ENCODE measurements at regions not wholly inside any gene's neighbourhood (a gene's known extent, or its start where the extent isn't known, plus 50 kb on each side); places are given as distances from the start of the nearest gene placed in this dataset.

GRCh38 chr2:145028101-145028920 is 508.4 kb upstream of the ZEB2 start:
- no peaks in the 10 kb centered on the region for H3K27me3 ChIP-seq
- no peak for TF ChIP-seq CTCF (IDR thresholded peaks at IDR 0.05; ENCODE audit: low read depth, low read length)
- peak in 1 of 2 donors; percentile 20 for DNase-seq (ENCODE audit: low read depth in 1 of 2, low spot score in 1 of 2)
- peaks cover 2% of the 10 kb centered on the region for H3K4me1 ChIP-seq (ENCODE audit: low read depth)
- H3K27ac ChIP-seq = no peak overlapping the region
- H3K36me3 ChIP-seq = no peaks in the 10 kb centered on the region
- no peak overlapping the region for H3K4me3 ChIP-seq
- H3K9me3 ChIP-seq (ENCODE audit: low read depth) = no peaks in the 10 kb centered on the region

GRCh38 chr2:145026456-145027455 is 506.8 kb upstream of the ZEB2 start:
- DNase-seq (ENCODE audit: low read depth in 1 of 2, low spot score in 1 of 2) = peak in 1 of 2 donors; percentile 56
- no peak overlapping the region for H3K27ac ChIP-seq
- peaks cover 2% of the 10 kb centered on the region for H3K4me1 ChIP-seq (ENCODE audit: low read depth)
- H3K4me3 ChIP-seq = no peak overlapping the region
- H3K27me3 ChIP-seq = no peaks in the 10 kb centered on the region
- no peak for TF ChIP-seq CTCF (IDR thresholded peaks at IDR 0.05; ENCODE audit: low read depth, low read length)
- H3K9me3 ChIP-seq (ENCODE audit: low read depth) = no peaks in the 10 kb centered on the region
- H3K36me3 ChIP-seq = no peaks in the 10 kb centered on the region

- no peak for TF ChIP-seq CTCF (IDR thresholded peaks at IDR 0.05; ENCODE audit: low read depth, low read length)
- DNase-seq (ENCODE audit: low read depth in 1 of 2, low spot score in 1 of 2) = no peak
- Histone ChIP-seq H3K9me3 (ENCODE audit: low read depth) (no peaks in the 10 kb centered on the region), H3K4me3 (no peak overlapping the region), H3K36me3 (no peaks in the 10 kb centered on the region), H3K27me3 (no peaks in the 10 kb centered on the region), H3K4me1 (ENCODE audit: low read depth) (peaks cover 2% of the 10 kb centered on the region), H3K27ac (no peak overlapping the region)
Observed at GRCh38 chr2:145025382-145025781, 505.5 kb upstream of the ZEB2 start.

GRCh38 chr2:145023334-145023934 is 503.5 kb upstream of the ZEB2 start:
- no peaks in the 10 kb centered on the region for H3K4me1 ChIP-seq (ENCODE audit: low read depth)
- H3K4me3 ChIP-seq = no peak overlapping the region
- no peak for DNase-seq (ENCODE audit: low read depth in 1 of 2, low spot score in 1 of 2)
- H3K27ac ChIP-seq = no peak overlapping the region
- TF ChIP-seq CTCF (IDR thresholded peaks at IDR 0.05; ENCODE audit: low read depth, low read length) = no peak
- H3K27me3 ChIP-seq = no peaks in the 10 kb centered on the region
- H3K9me3 ChIP-seq (ENCODE audit: low read depth) = no peaks in the 10 kb centered on the region
- H3K36me3 ChIP-seq = no peaks in the 10 kb centered on the region

- no peak overlapping the region for H3K27ac ChIP-seq
- no peaks in the 10 kb centered on the region for H3K27me3 ChIP-seq
- no peaks in the 10 kb centered on the region for H3K9me3 ChIP-seq (ENCODE audit: low read depth)
- no peaks in the 10 kb centered on the region for H3K4me1 ChIP-seq (ENCODE audit: low read depth)
- TF ChIP-seq CTCF (IDR thresholded peaks at IDR 0.05; ENCODE audit: low read depth, low read length) = no peak
- H3K4me3 ChIP-seq = no peak overlapping the region
- peak in 1 of 2 donors; percentile 76 for DNase-seq (ENCODE audit: low read depth in 1 of 2, low spot score in 1 of 2)
- H3K36me3 ChIP-seq = no peaks in the 10 kb centered on the region
Observed at GRCh38 chr2:145022666-145023333, 502.9 kb upstream of the ZEB2 start.
